ENCODE measurements at regions not wholly inside any gene's neighbourhood (a gene's known extent, or its start where the extent isn't known, plus 50 kb on each side); places are given as distances from the start of the nearest gene placed in this dataset.
"Not testable (repeated sequence)": the region's sequence is repeated elsewhere in the genome, so short reads cannot be mapped to it uniquely, and the experiment has no call there.

DNA sequence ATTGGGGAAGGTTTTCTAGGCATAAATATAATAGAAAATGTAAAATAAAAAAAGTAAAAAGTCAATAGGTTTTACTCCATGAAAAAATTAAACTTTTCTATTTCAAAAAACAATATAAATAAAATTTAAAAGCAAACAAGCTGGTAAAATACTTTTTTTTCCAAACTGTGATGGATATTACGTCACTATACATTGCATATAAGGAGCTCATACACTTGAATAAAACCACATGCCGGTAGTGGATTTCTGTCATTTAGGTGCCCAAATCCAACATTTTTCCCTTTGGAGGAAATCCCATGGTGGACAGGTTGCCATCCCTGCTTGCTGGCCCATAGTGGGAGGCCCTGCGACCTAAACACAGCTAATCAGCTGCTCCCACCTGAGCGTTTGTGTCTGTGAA is 289.4 kb upstream of the HNRNPA3 start:
- intact Hi-C loops (cut with micrococcal nuclease), result no loop called here
- H3K9me3 Mint-ChIP-seq, result no peaks in the 10 kb centered on the region
- no peaks in the 10 kb centered on the region for H3K27me3 Mint-ChIP-seq
- no peak overlapping the region for H3K27ac Mint-ChIP-seq
- H3K4me1 Mint-ChIP-seq (ENCODE audit: low read depth), result no peaks in the 10 kb centered on the region
- no peak overlapping the region for H3K4me3 Mint-ChIP-seq
- H3K36me3 Mint-ChIP-seq (ENCODE audit: low read depth), result no peaks in the 10 kb centered on the region

DNA sequence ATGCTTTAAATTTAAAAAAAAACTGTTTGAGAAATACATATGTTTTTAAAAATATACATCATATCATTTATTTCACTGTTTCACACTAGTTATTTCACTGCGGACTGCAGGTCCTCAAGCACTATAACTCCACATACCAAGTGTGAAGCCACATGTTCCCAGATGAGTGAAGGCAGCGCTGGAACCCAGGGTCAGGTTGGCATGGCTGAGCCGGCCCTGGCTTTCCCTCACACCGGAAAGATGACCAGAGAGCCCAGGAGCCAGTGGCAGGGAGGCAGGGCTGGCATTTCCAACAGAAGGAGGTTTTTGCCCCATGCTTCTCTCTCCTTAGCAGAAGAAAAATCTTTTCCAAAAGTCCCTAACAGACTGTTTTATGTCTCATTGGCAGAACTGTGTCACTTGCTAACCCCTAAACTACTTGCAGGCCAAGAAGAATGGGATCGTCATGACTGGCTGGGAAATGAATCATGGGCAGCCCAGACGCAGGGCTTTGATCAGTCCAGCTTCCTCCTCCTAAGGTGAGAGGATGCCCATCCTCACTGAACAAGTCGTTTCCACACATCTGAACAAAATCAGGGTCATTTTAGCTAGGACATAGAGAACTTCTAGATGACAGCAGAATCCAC is 287.6 kb upstream of the HNRNPA3 start:
- Mint-ChIP-seq H3K36me3 (ENCODE audit: low read depth) (no peaks in the 10 kb centered on the region), H3K4me1 (ENCODE audit: low read depth) (no peaks in the 10 kb centered on the region), H3K27ac (no peak overlapping the region), H3K9me3 (peaks cover 6% of the 10 kb centered on the region), H3K27me3 (no peaks in the 10 kb centered on the region), H3K4me3 (no peak overlapping the region)
- intact Hi-C loops (cut with micrococcal nuclease), result no loop called here

DNA sequence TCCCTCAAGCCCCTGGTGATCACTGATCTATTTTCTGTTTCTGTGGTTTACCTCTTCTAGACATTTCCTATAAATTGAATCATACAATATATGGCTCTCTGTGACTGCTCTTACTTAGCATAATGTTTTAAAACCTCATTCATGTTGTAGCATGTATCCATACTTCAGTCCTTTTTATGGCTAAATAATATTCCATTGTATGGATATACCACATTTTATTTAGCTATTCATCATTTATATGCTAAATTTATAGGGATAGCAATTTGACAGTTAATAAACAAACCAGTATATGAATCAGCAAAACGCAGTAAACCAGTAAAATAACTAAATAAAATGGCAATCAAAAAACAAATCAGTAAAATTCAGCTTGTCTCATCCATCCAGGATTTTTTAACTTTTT is 286.1 kb upstream of the HNRNPA3 start:
- no peaks in the 10 kb centered on the region for H3K4me1 Mint-ChIP-seq (ENCODE audit: low read depth)
- H3K9me3 Mint-ChIP-seq, result peaks cover 6% of the 10 kb centered on the region
- H3K27me3 Mint-ChIP-seq, result no peaks in the 10 kb centered on the region
- no peak overlapping the region for H3K27ac Mint-ChIP-seq
- intact Hi-C loops (cut with micrococcal nuclease), result no loop called here
- no peak overlapping the region for H3K4me3 Mint-ChIP-seq
- H3K36me3 Mint-ChIP-seq (ENCODE audit: low read depth), result no peaks in the 10 kb centered on the region

- H3K27me3 Mint-ChIP-seq; H3K27ac Mint-ChIP-seq; H3K36me3 Mint-ChIP-seq (ENCODE audit: low read depth); intact Hi-C loops (cut with micrococcal nuclease); H3K4me3 Mint-ChIP-seq; H3K4me1 Mint-ChIP-seq (ENCODE audit: low read depth); H3K9me3 Mint-ChIP-seq: not testable (repeated sequence)
Observed at GRCh38 chr2:176929387-176929786, 283.2 kb upstream of the HNRNPA3 start.

DNA sequence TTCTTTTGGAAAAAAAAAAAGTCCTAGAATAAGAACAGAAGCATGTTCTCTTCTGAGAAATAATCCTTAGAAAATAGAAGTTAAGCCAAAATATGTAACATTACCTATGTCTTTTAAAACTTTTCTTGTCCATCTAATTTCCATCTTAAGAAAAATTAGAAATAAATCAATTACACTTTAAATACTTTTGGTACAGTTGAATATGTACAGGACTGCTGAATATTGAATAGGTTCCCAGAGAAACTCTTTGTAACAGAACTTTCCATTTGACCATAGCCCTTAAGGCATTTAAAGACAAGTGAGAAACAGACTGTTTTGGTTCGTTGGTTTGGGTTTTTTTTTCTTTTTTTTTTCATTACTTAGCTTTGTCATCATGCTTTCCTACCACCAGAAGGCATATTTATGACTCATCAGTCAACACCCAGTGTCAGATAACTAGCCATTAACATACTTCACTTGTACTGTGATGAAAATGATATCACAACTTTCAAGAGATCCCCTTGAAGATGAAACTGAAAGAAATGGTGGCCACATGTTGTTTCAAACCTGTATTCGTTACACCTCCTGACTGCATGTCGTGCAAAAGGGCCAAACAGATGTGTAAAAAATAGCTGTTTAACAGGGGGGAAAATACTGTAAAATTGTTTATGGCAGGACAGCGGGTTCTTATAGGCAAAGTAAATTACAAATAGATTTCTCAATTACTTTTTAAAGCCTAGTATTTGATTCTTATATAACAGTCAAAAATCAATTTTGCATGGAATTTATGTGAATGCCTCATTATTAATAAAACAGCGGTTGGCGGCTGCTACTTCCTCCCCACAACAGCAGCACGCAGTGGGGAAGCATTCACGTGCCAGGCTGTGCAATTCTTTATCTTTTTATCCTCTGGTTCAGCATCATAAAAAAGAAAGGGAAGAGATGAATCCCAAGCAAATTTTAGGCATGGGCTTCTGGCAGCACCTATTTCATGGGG is 280.7 kb upstream of the HNRNPA3 start:
- no peak overlapping the region for H3K4me3 Mint-ChIP-seq
- no peaks in the 10 kb centered on the region for H3K36me3 Mint-ChIP-seq (ENCODE audit: low read depth)
- intact Hi-C loops (cut with micrococcal nuclease), result no loop called here
- H3K27me3 Mint-ChIP-seq, result no peaks in the 10 kb centered on the region
- H3K9me3 Mint-ChIP-seq, result peaks cover 6% of the 10 kb centered on the region
- H3K27ac Mint-ChIP-seq, result no peak overlapping the region
- H3K4me1 Mint-ChIP-seq (ENCODE audit: low read depth), result peaks cover 25% of the 10 kb centered on the region

DNA sequence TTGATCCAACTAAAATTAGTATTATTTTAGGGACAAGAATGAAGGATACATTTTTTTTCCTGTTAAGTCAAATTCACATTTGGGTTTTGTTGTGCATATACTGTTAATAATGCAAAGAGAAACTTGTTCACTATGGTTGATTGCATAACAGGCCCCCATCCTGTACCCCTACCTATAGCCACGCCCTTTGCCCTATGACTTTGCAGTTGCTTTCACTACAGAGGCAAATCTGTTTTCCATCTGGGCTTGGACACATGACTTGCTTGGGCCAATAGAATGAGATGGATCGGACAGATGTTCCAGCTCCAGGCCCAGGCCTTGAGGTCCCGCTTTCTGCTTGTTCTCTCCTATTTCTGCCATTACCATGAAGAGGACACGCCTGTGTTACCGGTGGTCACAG is 278.5 kb upstream of the HNRNPA3 start:
- Mint-ChIP-seq H3K4me3 (no peak overlapping the region), H3K27ac (no peak overlapping the region), H3K36me3 (ENCODE audit: low read depth) (no peaks in the 10 kb centered on the region), H3K27me3 (peaks cover 2% of the 10 kb centered on the region), H3K9me3 (peaks cover 5% of the 10 kb centered on the region), H3K4me1 (ENCODE audit: low read depth) (peaks cover 33% of the 10 kb centered on the region)
- intact Hi-C loops (cut with micrococcal nuclease), result no loop called here

- intact Hi-C loops (cut with micrococcal nuclease), result loop anchor here (5.0 kb wide), 1 partner anchor 62 kb away; no protein-coding TSS in a partner anchor
- no peak overlapping the region for H3K4me3 Mint-ChIP-seq
- peaks cover 2% of the 10 kb centered on the region for H3K27me3 Mint-ChIP-seq
- H3K4me1 Mint-ChIP-seq (ENCODE audit: low read depth), result peaks cover 35% of the 10 kb centered on the region
- H3K36me3 Mint-ChIP-seq (ENCODE audit: low read depth), result no peaks in the 10 kb centered on the region
- H3K9me3 Mint-ChIP-seq, result no peaks in the 10 kb centered on the region
- no peak overlapping the region for H3K27ac Mint-ChIP-seq
Observed at GRCh38 chr2:176934869-176935415, 277.7 kb upstream of the HNRNPA3 start.

DNA sequence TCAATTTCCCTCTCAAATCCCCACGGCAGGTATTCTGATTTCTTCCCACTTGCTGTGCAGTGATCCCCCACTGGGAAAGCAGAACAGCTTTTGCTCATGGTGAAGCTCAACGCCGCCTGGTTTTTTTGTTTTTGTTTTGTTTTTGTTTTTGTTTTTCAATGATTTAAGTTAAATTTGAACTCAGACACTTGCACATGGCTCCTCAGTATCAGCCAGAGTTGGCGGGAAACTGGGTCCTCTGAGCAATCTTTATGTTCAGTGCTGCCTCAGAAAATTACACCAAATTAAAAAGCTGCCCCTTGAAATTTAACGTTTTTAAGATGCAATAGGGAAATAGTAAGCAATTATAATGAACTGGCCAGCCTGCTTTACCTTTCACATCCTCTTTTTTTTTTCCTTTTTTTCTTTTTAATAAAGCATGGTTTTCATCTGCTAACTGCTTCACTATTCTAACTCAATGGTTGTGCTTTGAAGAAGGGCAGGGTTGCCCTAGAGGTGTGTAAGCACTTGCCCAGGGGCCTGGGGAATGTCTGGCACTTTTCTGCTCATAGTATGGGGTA is 277.0 kb upstream of the HNRNPA3 start:
- Mint-ChIP-seq H3K27ac (peak overlapping the region; percentile 7), H3K4me3 (peak overlapping the region; percentile 30), H3K27me3 (peaks cover 2% of the 10 kb centered on the region), H3K36me3 (ENCODE audit: low read depth) (no peaks in the 10 kb centered on the region), H3K9me3 (no peaks in the 10 kb centered on the region), H3K4me1 (ENCODE audit: low read depth) (peaks cover 42% of the 10 kb centered on the region)
- intact Hi-C loops (cut with micrococcal nuclease), result loop anchor here (5.0 kb wide), 1 partner anchor 62 kb away; no protein-coding TSS in a partner anchor

GRCh38 chr2:176936410-176936809 is 276.2 kb upstream of the HNRNPA3 start:
- Mint-ChIP-seq H3K36me3 (ENCODE audit: low read depth) (no peaks in the 10 kb centered on the region), H3K27me3 (peaks cover 2% of the 10 kb centered on the region), H3K4me3 (no peak overlapping the region), H3K27ac (no peak overlapping the region), H3K4me1 (ENCODE audit: low read depth) (peaks cover 50% of the 10 kb centered on the region), H3K9me3 (no peaks in the 10 kb centered on the region)
- intact Hi-C loops (cut with micrococcal nuclease), result loop anchor here (5.0 kb wide), 1 partner anchor 61 kb away; no protein-coding TSS in a partner anchor

GRCh38 chr2:176944998-176945397 is 267.6 kb upstream of the HNRNPA3 start:
- Mint-ChIP-seq H3K9me3 (peaks cover 4% of the 10 kb centered on the region), H3K27me3 (no peaks in the 10 kb centered on the region), H3K36me3 (ENCODE audit: low read depth) (no peaks in the 10 kb centered on the region), H3K4me1 (ENCODE audit: low read depth) (peaks cover 16% of the 10 kb centered on the region), H3K27ac (no peak overlapping the region), H3K4me3 (no peak overlapping the region)
- intact Hi-C loops (cut with micrococcal nuclease), result no loop called here

- intact Hi-C loops (cut with micrococcal nuclease), result no loop called here
- Mint-ChIP-seq H3K27me3 (no peaks in the 10 kb centered on the region), H3K4me1 (ENCODE audit: low read depth) (no peaks in the 10 kb centered on the region), H3K9me3 (peaks cover 13% of the 10 kb centered on the region), H3K27ac (no peak overlapping the region), H3K36me3 (ENCODE audit: low read depth) (no peaks in the 10 kb centered on the region), H3K4me3 (no peak overlapping the region)
Observed at GRCh38 chr2:176947754-176948153, 264.8 kb upstream of the HNRNPA3 start.

GRCh38 chr2:176951218-176951617 is 261.4 kb upstream of the HNRNPA3 start:
- H3K36me3 Mint-ChIP-seq (ENCODE audit: low read depth); H3K4me1 Mint-ChIP-seq (ENCODE audit: low read depth); H3K27ac Mint-ChIP-seq; H3K4me3 Mint-ChIP-seq; intact Hi-C loops (cut with micrococcal nuclease); H3K27me3 Mint-ChIP-seq: not testable (repeated sequence)
- H3K9me3 Mint-ChIP-seq, result peaks cover 13% of the 10 kb centered on the region

DNA sequence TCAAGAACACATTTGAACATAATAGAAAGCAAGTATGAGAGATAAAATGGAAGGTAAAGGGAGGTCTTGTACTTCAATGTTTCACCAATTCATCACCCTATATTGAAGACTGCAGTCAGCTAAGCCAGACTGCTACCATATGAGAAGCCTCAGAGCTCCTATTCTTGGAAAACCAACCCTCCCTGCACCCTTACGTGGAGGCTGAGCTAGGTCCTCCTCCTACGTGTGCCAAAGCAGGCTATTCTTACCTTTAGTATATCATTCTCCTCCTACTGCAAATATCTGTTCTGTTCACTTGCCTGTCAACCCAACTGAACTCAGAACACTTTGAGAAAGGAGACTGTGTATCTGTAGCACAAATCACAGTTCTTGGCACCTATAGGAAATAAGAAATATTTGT is 255.8 kb upstream of the HNRNPA3 start:
- no peak overlapping the region for H3K27ac Mint-ChIP-seq
- H3K4me3 Mint-ChIP-seq, result no peak overlapping the region
- no peaks in the 10 kb centered on the region for H3K27me3 Mint-ChIP-seq
- H3K36me3 Mint-ChIP-seq (ENCODE audit: low read depth), result no peaks in the 10 kb centered on the region
- intact Hi-C loops (cut with micrococcal nuclease), result no loop called here
- H3K9me3 Mint-ChIP-seq, result no peaks in the 10 kb centered on the region
- peaks cover 6% of the 10 kb centered on the region for H3K4me1 Mint-ChIP-seq (ENCODE audit: low read depth)

DNA sequence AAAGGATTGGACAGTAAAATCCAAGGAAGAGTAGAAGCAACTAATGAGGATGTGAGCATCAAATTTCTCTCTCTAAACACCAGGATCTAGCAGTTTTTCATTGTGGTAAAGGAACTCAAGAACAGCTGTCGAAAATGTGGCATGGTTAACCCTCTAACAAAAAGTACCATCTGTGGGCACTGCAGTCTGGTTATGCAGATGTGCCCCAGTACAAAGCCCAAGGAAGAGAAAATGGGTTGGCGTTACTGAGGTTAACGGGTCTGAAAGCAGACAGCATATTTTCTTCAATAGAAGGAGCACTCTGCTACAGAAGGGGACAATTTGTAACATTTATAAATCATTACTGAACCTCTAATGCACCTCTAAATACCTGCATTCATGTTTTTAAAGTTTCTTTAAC is 253.0 kb upstream of the HNRNPA3 start:
- peaks cover 6% of the 10 kb centered on the region for H3K4me1 Mint-ChIP-seq (ENCODE audit: low read depth)
- H3K27ac Mint-ChIP-seq, result no peak overlapping the region
- peaks cover 1% of the 10 kb centered on the region for H3K27me3 Mint-ChIP-seq
- no peaks in the 10 kb centered on the region for H3K9me3 Mint-ChIP-seq
- H3K36me3 Mint-ChIP-seq (ENCODE audit: low read depth), result no peaks in the 10 kb centered on the region
- intact Hi-C loops (cut with micrococcal nuclease), result loop anchor here (10.0 kb wide), 1 partner anchor 65 kb away; no protein-coding TSS in a partner anchor
- no peak overlapping the region for H3K4me3 Mint-ChIP-seq

Data from dendritic cell treated with granulocyte-macrophage colony-stimulating factor and Interleukin-4, amounts not matched to agents 40 ng/mL and 50 ng/mL, for 4 days (primary cell).